Testis (tissue), 2 donors: ENCODE measurements at regions not wholly inside any gene's neighbourhood (a gene's known extent, or its start where the extent isn't known, plus 50 kb on each side); places are given as distances from the start of the nearest gene placed in this dataset.
"Not testable (repeated sequence)": the region's sequence is repeated elsewhere in the genome, so short reads cannot be mapped to it uniquely, and the experiment has no call there.

Experiments used
- DNase-seq: peaks from one replicate; pipeline ENCODE4 v3.0.0-alpha.2; 2019
- H3K27ac ChIP-seq, 2 donors: fragments of 200-600 bp; sonication (generic); one replicate each; pipeline ENCODE4 v1.5.1; 2019
- H3K27me3 ChIP-seq: fragments of 200-600 bp; sonication (generic); one replicate; pipeline ENCODE4 v1.5.1; 2019
- H3K36me3 ChIP-seq: fragments of 200-600 bp; sonication (generic); one replicate; pipeline ENCODE4 v1.5.1; 2017; ENCODE audit warnings: low read depth; ENCODE audit errors: missing control alignments
- H3K4me1 ChIP-seq: fragments of 200-600 bp; sonication (generic); one replicate; pipeline ENCODE4 v1.5.1; 2019
- H3K4me3 ChIP-seq, 2 donors: fragments of 200-600 bp; sonication (generic); one replicate each; pipeline ENCODE4 v1.5.1; 2017 to 2019
- H3K9me3 ChIP-seq: fragments of 200-600 bp; sonication (generic); one replicate; pipeline ENCODE4 v1.5.1; 2017
- POLR2A ChIP-seq: fragments of 450-650 bp; IDR thresholded peaks from one replicate; pipeline ENCODE4 v1.6.1; 2017; ENCODE audit warnings: antibody characterized with exemption, mild to moderate bottlenecking, moderate library complexity
- WGBS, 2 donors: methylation state at CpG; one replicate each; pipeline ENCODE4 v1.1.5; 2018; 5-methylcytosine and 5-hydroxymethylcytosine counted together
- intact Hi-C: fragments of 100-400 bp; cut with DNase I; formaldehyde crosslinking; loops from one replicate; pipeline ENCODE4 v1.15.1; 2023; ENCODE audit warnings: low total_unique reads
- TF ChIP-seq, protein P1 (sequence below), 3 experiments: fragments of 450-650 bp in 2 of 3; fragments of 200-600 bp in 1 of 3; sonication (generic) in 1 of 3; IDR thresholded peaks; one replicate each; pipeline ENCODE4 v1.5.1; 2016 to 2019; ENCODE audit warnings: antibody characterized with exemption in 3 of 3, mild to moderate bottlenecking in 2 of 3, moderate library complexity in 1 of 3

GRCh38 chr13:72545895-72546294 is 181.5 kb downstream of the MZT1 start:
- H3K9me3 ChIP-seq, H3K27me3 ChIP-seq, DNase-seq, H3K4me1 ChIP-seq, H3K36me3 ChIP-seq, H3K27ac ChIP-seq, H3K4me3 ChIP-seq, intact Hi-C loops: not testable (repeated sequence)
- TF ChIP-seq, protein P1, sequence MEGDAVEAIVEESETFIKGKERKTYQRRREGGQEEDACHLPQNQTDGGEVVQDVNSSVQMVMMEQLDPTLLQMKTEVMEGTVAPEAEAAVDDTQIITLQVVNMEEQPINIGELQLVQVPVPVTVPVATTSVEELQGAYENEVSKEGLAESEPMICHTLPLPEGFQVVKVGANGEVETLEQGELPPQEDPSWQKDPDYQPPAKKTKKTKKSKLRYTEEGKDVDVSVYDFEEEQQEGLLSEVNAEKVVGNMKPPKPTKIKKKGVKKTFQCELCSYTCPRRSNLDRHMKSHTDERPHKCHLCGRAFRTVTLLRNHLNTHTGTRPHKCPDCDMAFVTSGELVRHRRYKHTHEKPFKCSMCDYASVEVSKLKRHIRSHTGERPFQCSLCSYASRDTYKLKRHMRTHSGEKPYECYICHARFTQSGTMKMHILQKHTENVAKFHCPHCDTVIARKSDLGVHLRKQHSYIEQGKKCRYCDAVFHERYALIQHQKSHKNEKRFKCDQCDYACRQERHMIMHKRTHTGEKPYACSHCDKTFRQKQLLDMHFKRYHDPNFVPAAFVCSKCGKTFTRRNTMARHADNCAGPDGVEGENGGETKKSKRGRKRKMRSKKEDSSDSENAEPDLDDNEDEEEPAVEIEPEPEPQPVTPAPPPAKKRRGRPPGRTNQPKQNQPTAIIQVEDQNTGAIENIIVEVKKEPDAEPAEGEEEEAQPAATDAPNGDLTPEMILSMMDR (IDR thresholded peaks at IDR 0.05): peak in 1 of 3 experiments; percentile 9
- WGBS, 2 donors: 90 to 92% methylated on average over 1 of the region's 1 CpG

- TF ChIP-seq, protein P1 (IDR thresholded peaks at IDR 0.05): no peak
- TF ChIP-seq POLR2A: no peak
- Histone ChIP-seq H3K9me3 (no peaks in the 10 kb centered on the region), H3K36me3 (no peaks in the 10 kb centered on the region), H3K4me3 (no peak overlapping the region), H3K27ac (no peak overlapping the region), H3K4me1 (no peaks in the 10 kb centered on the region), H3K27me3 (no peaks in the 10 kb centered on the region)
- no peak for DNase-seq
- intact Hi-C loops: no loop called here
- WGBS, 2 donors: 86% methylated on average over 4 of the region's 4 CpGs
These were observed 182.3 kb downstream of the MZT1 start for GRCh38 chr13:72545030-72545719.

DNA sequence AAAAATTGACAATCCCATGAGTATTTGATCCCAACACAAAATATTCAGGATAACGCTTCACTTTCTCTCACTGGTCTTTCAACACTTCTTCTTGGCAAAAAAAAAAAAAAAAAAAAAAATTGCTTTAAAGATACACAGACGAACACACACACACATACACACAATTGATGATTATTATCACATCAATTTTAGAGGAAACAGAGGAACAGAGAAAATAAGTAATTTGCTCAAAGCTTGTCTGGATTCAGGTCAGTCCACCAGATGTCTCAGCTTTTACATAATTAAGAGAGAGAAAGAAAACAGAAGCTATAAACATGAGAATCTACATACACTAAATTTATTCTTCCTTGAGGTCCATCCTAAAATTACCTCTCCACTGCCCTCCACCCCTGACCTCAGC is 183.4 kb downstream of the MZT1 start:
- Histone ChIP-seq H3K9me3 (no peaks in the 10 kb centered on the region), H3K27ac (no peak overlapping the region), H3K36me3 (no peaks in the 10 kb centered on the region), H3K4me3 (no peak overlapping the region), H3K4me1 (no peaks in the 10 kb centered on the region), H3K27me3 (no peaks in the 10 kb centered on the region)
- intact Hi-C loops: no loop called here
- no peak for TF ChIP-seq POLR2A
- TF ChIP-seq, protein P1 (IDR thresholded peaks at IDR 0.05): no peak
- WGBS, 2 donors: 88 to 97% methylated on average over 2 of the region's 2 CpGs
- DNase-seq: no peak

DNA sequence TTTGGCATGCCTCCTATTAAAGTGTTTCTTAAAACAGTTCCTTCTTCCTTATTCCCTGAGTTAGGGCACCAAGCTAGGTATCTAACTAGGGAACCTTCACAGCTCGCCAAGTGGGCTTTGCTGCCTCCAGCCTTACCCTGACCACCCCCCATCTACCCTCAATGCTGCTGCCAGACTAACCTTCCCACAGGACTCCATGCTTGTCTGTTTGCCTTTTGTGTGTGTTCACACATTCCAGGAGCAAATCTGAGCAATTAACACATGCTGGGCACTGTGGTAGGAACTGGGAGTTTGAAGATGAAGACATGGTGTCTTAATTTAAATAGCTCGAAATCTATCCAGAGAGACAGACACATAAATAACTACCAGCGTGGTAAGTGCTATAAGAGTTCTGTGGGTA is 185.2 kb downstream of the MZT1 start:
- Histone ChIP-seq H3K36me3 (no peaks in the 10 kb centered on the region), H3K4me1 (no peaks in the 10 kb centered on the region), H3K27me3 (no peaks in the 10 kb centered on the region), H3K9me3 (no peaks in the 10 kb centered on the region), H3K27ac (no peak overlapping the region), H3K4me3 (no peak overlapping the region)
- WGBS, 2 donors: 95 to 98% methylated on average over 3 of the region's 3 CpGs
- intact Hi-C loops: no loop called here
- no peak for TF ChIP-seq POLR2A
- TF ChIP-seq, protein P1 (IDR thresholded peaks at IDR 0.05): no peak
- DNase-seq: no peak

GRCh38 chr13:72541674-72542073 is 185.8 kb downstream of the MZT1 start:
- Histone ChIP-seq H3K9me3 (no peaks in the 10 kb centered on the region), H3K27me3 (no peaks in the 10 kb centered on the region), H3K4me3 (no peak overlapping the region), H3K4me1 (no peaks in the 10 kb centered on the region), H3K36me3 (no peaks in the 10 kb centered on the region), H3K27ac (no peak overlapping the region)
- intact Hi-C loops: no loop called here
- no peak for DNase-seq
- TF ChIP-seq, protein P1 (IDR thresholded peaks at IDR 0.05): no peak
- TF ChIP-seq POLR2A: no peak
- 90 to 95% methylated on average over 6 of the region's 6 CpGs for WGBS, 2 donors
